Prostate gland (tissue), 2 donors: ENCODE measurements at regions not wholly inside any gene's neighbourhood (a gene's known extent, or its start where the extent isn't known, plus 50 kb on each side); places are given as distances from the start of the nearest gene placed in this dataset.

ENCODE experiments used
- DNase-seq: peaks from one replicate; pipeline ENCODE4 v3.0.0-alpha.2; 2019; ENCODE audit warnings: low spot score
- H3K27ac ChIP-seq, 2 donors: fragments of 200-600 bp; sonication (generic); 2 replicates each; pipeline ENCODE4 v1.5.1; 2017 to 2019
- H3K27me3 ChIP-seq: fragments of 200-600 bp; sonication (generic); replicated peaks from 2 replicates; pipeline ENCODE4 v1.5.1; 2019; ENCODE audit not compliant: insufficient read depth
- H3K36me3 ChIP-seq, 2 donors: fragments of 200-600 bp; sonication (generic); 1 replicate in 1 of 2; 2 replicates in 1 of 2; pipeline versions ENCODE4 v1.5.1 to v1.8.1; 2017 to 2019
- H3K4me1 ChIP-seq: fragments of 200-600 bp; sonication (generic); replicated peaks from 2 replicates; pipeline ENCODE4 v1.5.1; 2019
- H3K4me3 ChIP-seq, 2 donors: fragments of 200-600 bp; sonication (generic); 2 replicates each; pipeline ENCODE4 v1.5.1; 2017 to 2019
- H3K9me3 ChIP-seq: fragments of 200-600 bp; sonication (generic); 2 replicates; pipeline ENCODE4 v1.5.1; 2017
- CTCF ChIP-seq, 4 experiments: fragments of 200-600 bp in 2 of 4; fragments of 450-650 bp in 2 of 4; sonication (generic) in 2 of 4; IDR thresholded peaks; 1 replicate in 3 of 4; 2 replicates in 1 of 4; pipeline ENCODE4 v1.5.1; 2016 to 2019; ENCODE audit warnings: antibody characterized with exemption in 4 of 4, mild to moderate bottlenecking in 2 of 4, moderate library complexity in 2 of 4
- POLR2A ChIP-seq: fragments of 450-650 bp; IDR thresholded peaks from one replicate; pipeline ENCODE4 v1.6.1; 2016; ENCODE audit warnings: antibody characterized with exemption, mild to moderate bottlenecking
- POLR2AphosphoS5 ChIP-seq: sonication (generic); formaldehyde crosslinking; IDR thresholded peaks from one replicate; pipeline ENCODE4 v1.6.1; 2017; ENCODE audit warnings: antibody characterized with exemption
- WGBS: methylation state at CpG from one replicate; pipeline ENCODE4 v1.1.5; 2018; 5-methylcytosine and 5-hydroxymethylcytosine counted together
- intact Hi-C: fragments of 100-400 bp; cut with DNase I; formaldehyde crosslinking; loops from one replicate; pipeline ENCODE4 v1.14.2; 2022

GRCh38 chr7:8809320-8809719, 375.9 kb downstream of the NXPH1 start:
- TF ChIP-seq CTCF (IDR thresholded peaks at IDR 0.05), result no peak
- no peak for TF ChIP-seq POLR2A
- no peak for TF ChIP-seq POLR2AphosphoS5
- Histone ChIP-seq H3K27me3 (no peaks in the 10 kb centered on the region), H3K9me3 (no peaks in the 10 kb centered on the region), H3K4me1 (no peaks in the 10 kb centered on the region), H3K4me3 (no peak overlapping the region), H3K27ac (no peak overlapping the region), H3K36me3 (no peaks in the 10 kb centered on the region)
- 85% methylated on average over 2 of the region's 2 CpGs for WGBS
- intact Hi-C loops, result no loop called here
- DNase-seq, result no peak

GRCh38 chr7:8817448-8818036, 384.1 kb downstream of the NXPH1 start:
- no peak overlapping the region for H3K4me3 ChIP-seq
- H3K36me3 ChIP-seq, result no peaks in the 10 kb centered on the region
- H3K27me3 ChIP-seq, result no peaks in the 10 kb centered on the region
- intact Hi-C loops, result no loop called here
- WGBS, result 15% methylated on average over 3 of the region's 3 CpGs
- TF ChIP-seq POLR2AphosphoS5, result no peak
- no peak for TF ChIP-seq POLR2A
- no peak for TF ChIP-seq CTCF (IDR thresholded peaks at IDR 0.05)
- no peak overlapping the region for H3K27ac ChIP-seq
- no peaks in the 10 kb centered on the region for H3K4me1 ChIP-seq
- no peaks in the 10 kb centered on the region for H3K9me3 ChIP-seq
- DNase-seq, result no peak

GRCh38 chr7:8818406-8818805, 385.0 kb downstream of the NXPH1 start:
- WGBS, result 49% methylated on average over 2 of the region's 2 CpGs
- Histone ChIP-seq H3K27me3 (no peaks in the 10 kb centered on the region), H3K36me3 (no peaks in the 10 kb centered on the region), H3K9me3 (no peaks in the 10 kb centered on the region), H3K4me1 (no peaks in the 10 kb centered on the region), H3K4me3 (no peak overlapping the region), H3K27ac (no peak overlapping the region)
- intact Hi-C loops, result no loop called here
- no peak for TF ChIP-seq POLR2AphosphoS5
- no peak for TF ChIP-seq CTCF (IDR thresholded peaks at IDR 0.05)
- no peak for TF ChIP-seq POLR2A
- DNase-seq, result no peak

- DNase-seq, result no peak
- H3K27ac ChIP-seq, result no peak overlapping the region
- intact Hi-C loops, result no loop called here
- H3K9me3 ChIP-seq, result no peaks in the 10 kb centered on the region
- no peaks in the 10 kb centered on the region for H3K27me3 ChIP-seq
- H3K4me3 ChIP-seq, result no peak overlapping the region
- no peak for TF ChIP-seq POLR2A
- TF ChIP-seq CTCF (IDR thresholded peaks at IDR 0.05), result no peak
- TF ChIP-seq POLR2AphosphoS5, result no peak
- no peaks in the 10 kb centered on the region for H3K4me1 ChIP-seq
- 71% methylated on average over 2 of the region's 2 CpGs for WGBS
- no peaks in the 10 kb centered on the region for H3K36me3 ChIP-seq
Observed at GRCh38 chr7:8822595-8822994, 389.2 kb downstream of the NXPH1 start.

GRCh38 chr7:8823486-8823885, 390.1 kb downstream of the NXPH1 start:
- intact Hi-C loops, result no loop called here
- Histone ChIP-seq H3K36me3 (no peaks in the 10 kb centered on the region), H3K9me3 (no peaks in the 10 kb centered on the region), H3K4me3 (no peak overlapping the region), H3K4me1 (no peaks in the 10 kb centered on the region), H3K27me3 (no peaks in the 10 kb centered on the region), H3K27ac (no peak overlapping the region)
- no peak for DNase-seq
- TF ChIP-seq POLR2A (no peak), CTCF (IDR thresholded peaks at IDR 0.05) (no peak), POLR2AphosphoS5 (no peak)
- WGBS, result 87% methylated on average over 2 of the region's 2 CpGs
